A549 (cell line): ENCODE measurements at regions not wholly inside any gene's neighbourhood (a gene's known extent, or its start where the extent isn't known, plus 50 kb on each side); places are given as distances from the start of the nearest gene placed in this dataset.

Experiments used
- CTCF ChIP-seq: fragments of >200 bp; sonication (Bioruptor Twin); formaldehyde crosslinking; IDR thresholded peaks from 3 replicates; pipeline ENCODE4 v1.5.1; 2016
- ELK1 ChIP-seq: fragments of 150-350 bp; IDR thresholded peaks from 2 replicates; pipeline ENCODE4 v1.6.1; 2014; ENCODE audit warnings: low read depth, mild to moderate bottlenecking, low read length
- EP300 ChIP-seq, 2 experiments: fragments of >200 bp; sonication (Bioruptor Twin); formaldehyde crosslinking; IDR thresholded peaks; 2 replicates in 1 of 2; 3 replicates in 1 of 2; pipeline ENCODE4 v1.6.1; 2016 to 2017
- MAFK ChIP-seq: fragments of 450-650 bp; IDR thresholded peaks from 2 replicates; pipeline ENCODE4 v1.6.1; 2014; ENCODE audit not compliant: partially characterized antibody
- RARB ChIP-seq: fragments of 250-450 bp; sonication (Bioruptor Pico); IDR thresholded peaks from 2 replicates; pipeline ENCODE4 v1.8.0; 2021; ENCODE audit warnings: mild to moderate bottlenecking, moderate library complexity

GRCh38 chr14:98163873-98164272 is 1108.1 kb downstream of the BCL11B start:
- TF ChIP-seq CTCF (no peak), MAFK (no peak), RARB (CRISPR knock-in tag) (no peak), ELK1 (no peak), EP300 (IDR thresholded peaks at IDR 0.05) (no peak)
